HUDEP-2 (cell line): ENCODE measurements at regions not wholly inside any gene's neighbourhood (a gene's known extent, or its start where the extent isn't known, plus 50 kb on each side); places are given as distances from the start of the nearest gene placed in this dataset.

Experiments used
- DNase-seq, 76 experiments: peaks; one replicate each; lab custom pipeline; 2025; ENCODE audit not compliant: unreplicated experiment in 76 of 76; lab: John Stamatoyannopoulos, UW

GRCh38 chr5:124591583-124591982 is 154.9 kb downstream of the ZNF608 start:
- DNase-seq: no peak

- DNase-seq: no peak
Measured at GRCh38 chr5:124590686-124591085, 155.8 kb downstream of the ZNF608 start.

GRCh38 chr5:124587280-124587679 is 159.2 kb downstream of the ZNF608 start:
- DNase-seq: no peak

GRCh38 chr5:124584991-124585715 is 161.3 kb downstream of the ZNF608 start:
- no peak for DNase-seq

GRCh38 chr5:124583469-124584350 is 162.7 kb downstream of the ZNF608 start:
- peak in 14 of 76 experiments; percentile 0 to 51 (median 8) for DNase-seq

GRCh38 chr5:124582561-124582840 is 163.9 kb downstream of the ZNF608 start:
- DNase-seq: no peak

GRCh38 chr5:124581738-124582560 is 164.5 kb downstream of the ZNF608 start:
- DNase-seq: no peak

- no peak for DNase-seq
Measured at GRCh38 chr5:124580925-124581737, 165.3 kb downstream of the ZNF608 start.

- no peak for DNase-seq
Measured at GRCh38 chr5:124580512-124580911, 165.9 kb downstream of the ZNF608 start.

GRCh38 chr5:124576848-124577409 is 169.5 kb downstream of the ZNF608 start:
- no peak for DNase-seq

GRCh38 chr5:124575725-124576124 is 170.7 kb downstream of the ZNF608 start:
- no peak for DNase-seq

- no peak for DNase-seq
Measured at GRCh38 chr5:124574521-124575436, 171.7 kb downstream of the ZNF608 start.

- no peak for DNase-seq
Measured at GRCh38 chr5:124572971-124573370, 173.5 kb downstream of the ZNF608 start.

- DNase-seq: no peak
Measured at GRCh38 chr5:124570285-124571035, 176.0 kb downstream of the ZNF608 start.

- DNase-seq: no peak
Measured at GRCh38 chr5:124566875-124567450, 179.5 kb downstream of the ZNF608 start.

- no peak for DNase-seq
Measured at GRCh38 chr5:124561451-124561850, 185.0 kb downstream of the ZNF608 start.

GRCh38 chr5:124560370-124560769 is 186.1 kb downstream of the ZNF608 start:
- DNase-seq: no peak

GRCh38 chr5:124557761-124558160 is 188.7 kb downstream of the ZNF608 start:
- DNase-seq: no peak
